Ammon's horn (tissue), 1 donor: ENCODE measurements at regions not wholly inside any gene's neighbourhood (a gene's known extent, or its start where the extent isn't known, plus 50 kb on each side); places are given as distances from the start of the nearest gene placed in this dataset.
"Not testable (repeated sequence)": the region's sequence is repeated elsewhere in the genome, so short reads cannot be mapped to it uniquely, and the experiment has no call there.

Source experiments
- DNase-seq: peaks from one replicate; pipeline ENCODE4 v3.0.0-alpha.2; 2016; ENCODE audit warnings: low spot score

- DNase-seq, result no peak
These were observed 197.4 kb downstream of the DLEU7 start for GRCh38 chr13:50646070-50646469.

- no peak for DNase-seq
These were observed 194.3 kb downstream of the DLEU7 start for GRCh38 chr13:50649211-50649610.

- DNase-seq, result no peak
These were observed 192.6 kb downstream of the DLEU7 start for GRCh38 chr13:50650592-50651504.

GRCh38 chr13:50651922-50652321, 191.6 kb downstream of the DLEU7 start:
- no peak for DNase-seq

- DNase-seq, result no peak
These were observed 189.2 kb downstream of the DLEU7 start for GRCh38 chr13:50654331-50654730.

GRCh38 chr13:50661881-50662280, 181.6 kb downstream of the DLEU7 start:
- DNase-seq, result not testable (repeated sequence)

GRCh38 chr13:50664951-50665350, 178.5 kb downstream of the DLEU7 start:
- no peak for DNase-seq

- DNase-seq, result no peak
These were observed 175.4 kb downstream of the DLEU7 start for GRCh38 chr13:50668049-50668448.

GRCh38 chr13:50668691-50669271, 174.7 kb downstream of the DLEU7 start:
- no peak for DNase-seq

- DNase-seq, result no peak
These were observed 173.2 kb downstream of the DLEU7 start for GRCh38 chr13:50670272-50670671.

- DNase-seq, result no peak
These were observed 172.5 kb downstream of the DLEU7 start for GRCh38 chr13:50670847-50671496.

GRCh38 chr13:50671497-50671850, 172.0 kb downstream of the DLEU7 start:
- DNase-seq, result no peak

GRCh38 chr13:50672025-50672424, 171.5 kb downstream of the DLEU7 start:
- no peak for DNase-seq

- DNase-seq, result no peak
These were observed 167.8 kb downstream of the DLEU7 start for GRCh38 chr13:50675651-50676050.

- DNase-seq, result no peak
These were observed 166.9 kb downstream of the DLEU7 start for GRCh38 chr13:50676602-50677001.

- DNase-seq, result no peak
These were observed 166.2 kb downstream of the DLEU7 start for GRCh38 chr13:50677258-50677657.

GRCh38 chr13:50677687-50678463, 165.6 kb downstream of the DLEU7 start:
- DNase-seq, result peak; percentile 89

- no peak for DNase-seq
These were observed 164.9 kb downstream of the DLEU7 start for GRCh38 chr13:50678464-50679162.

- DNase-seq, result no peak
These were observed 164.2 kb downstream of the DLEU7 start for GRCh38 chr13:50679321-50679720.

GRCh38 chr13:50682002-50682401, 161.5 kb downstream of the DLEU7 start:
- no peak for DNase-seq

GRCh38 chr13:50682966-50683365, 160.5 kb downstream of the DLEU7 start:
- DNase-seq, result peak; percentile 62

GRCh38 chr13:50684366-50684765, 159.1 kb downstream of the DLEU7 start:
- DNase-seq, result peak; percentile 79
